ENCODE measurements at regions not wholly inside any gene's neighbourhood (a gene's known extent, or its start where the extent isn't known, plus 50 kb on each side); places are given as distances from the start of the nearest gene placed in this dataset.

DNA sequence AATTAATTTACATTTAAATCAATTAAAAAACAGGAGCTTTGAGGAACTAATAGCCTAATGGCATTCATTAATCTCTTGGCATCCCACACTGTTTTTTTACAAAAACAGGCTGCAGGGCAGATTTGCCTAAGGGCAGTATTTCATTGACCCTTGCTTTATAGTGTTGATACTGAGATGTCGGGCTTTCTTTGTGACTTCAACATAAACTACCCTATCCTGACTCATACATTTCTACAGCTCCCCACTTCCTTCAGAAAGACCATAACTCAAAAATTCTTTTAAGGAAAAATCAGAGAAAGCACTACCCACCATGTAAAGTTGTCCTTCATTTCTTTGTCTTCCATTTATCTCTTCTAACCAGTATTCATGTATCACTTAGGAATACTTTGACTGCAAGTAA is 92.2 kb upstream of the NT5E start:
- TF ChIP-seq SIN3A (IDR thresholded peaks at IDR 0.05; ENCODE audit: borderline replicate concordance, insufficient read depth, low read depth, low read length) (no peak), POLR2AphosphoS5 (IDR thresholded peaks at IDR 0.05; ENCODE audit: low read depth, low read length) (no peak)
- TF ChIP-seq, protein P1, sequence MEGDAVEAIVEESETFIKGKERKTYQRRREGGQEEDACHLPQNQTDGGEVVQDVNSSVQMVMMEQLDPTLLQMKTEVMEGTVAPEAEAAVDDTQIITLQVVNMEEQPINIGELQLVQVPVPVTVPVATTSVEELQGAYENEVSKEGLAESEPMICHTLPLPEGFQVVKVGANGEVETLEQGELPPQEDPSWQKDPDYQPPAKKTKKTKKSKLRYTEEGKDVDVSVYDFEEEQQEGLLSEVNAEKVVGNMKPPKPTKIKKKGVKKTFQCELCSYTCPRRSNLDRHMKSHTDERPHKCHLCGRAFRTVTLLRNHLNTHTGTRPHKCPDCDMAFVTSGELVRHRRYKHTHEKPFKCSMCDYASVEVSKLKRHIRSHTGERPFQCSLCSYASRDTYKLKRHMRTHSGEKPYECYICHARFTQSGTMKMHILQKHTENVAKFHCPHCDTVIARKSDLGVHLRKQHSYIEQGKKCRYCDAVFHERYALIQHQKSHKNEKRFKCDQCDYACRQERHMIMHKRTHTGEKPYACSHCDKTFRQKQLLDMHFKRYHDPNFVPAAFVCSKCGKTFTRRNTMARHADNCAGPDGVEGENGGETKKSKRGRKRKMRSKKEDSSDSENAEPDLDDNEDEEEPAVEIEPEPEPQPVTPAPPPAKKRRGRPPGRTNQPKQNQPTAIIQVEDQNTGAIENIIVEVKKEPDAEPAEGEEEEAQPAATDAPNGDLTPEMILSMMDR (IDR thresholded peaks at IDR 0.05) = no peak
